Upper lobe of right lung (tissue), 1 donor: ENCODE measurements at regions not wholly inside any gene's neighbourhood (a gene's known extent, or its start where the extent isn't known, plus 50 kb on each side); places are given as distances from the start of the nearest gene placed in this dataset.
"Not testable (repeated sequence)": the region's sequence is repeated elsewhere in the genome, so short reads cannot be mapped to it uniquely, and the experiment has no call there.

Experiments used
- ATAC-seq: fragments of 200-7000 bp; cut with Tn5 transposase; one replicate; pipeline ENCODE4 v1.9.1; 2020; ENCODE audit warnings: mild to moderate bottlenecking, moderate library complexity
- DNase-seq: peaks from one replicate; pipeline ENCODE4 v3.0.0-alpha.2; 2020
- H3K27ac ChIP-seq: fragments of 200-600 bp; one replicate; pipeline ENCODE4 v1.8.0; 2022
- H3K27me3 ChIP-seq: fragments of 200-600 bp; one replicate; pipeline ENCODE4 v1.8.0; 2022; ENCODE audit warnings: mild to moderate bottlenecking
- H3K36me3 ChIP-seq: fragments of 200-600 bp; one replicate; pipeline ENCODE4 v1.8.0; 2022
- H3K4me1 ChIP-seq: fragments of 200-600 bp; one replicate; pipeline ENCODE4 v1.8.0; 2022
- H3K4me3 ChIP-seq: fragments of 200-600 bp; one replicate; pipeline ENCODE4 v1.8.0; 2022; ENCODE audit warnings: mild to moderate bottlenecking
- H3K9me3 ChIP-seq: fragments of 200-600 bp; one replicate; pipeline ENCODE4 v1.8.0; 2022
- CTCF ChIP-seq: fragments of 200-600 bp; IDR thresholded peaks from one replicate; pipeline ENCODE4 v1.8.0; 2022; ENCODE audit warnings: antibody characterized with exemption
- intact Hi-C: fragments of 100-400 bp; cut with DNase I; formaldehyde crosslinking; loops from one replicate; pipeline ENCODE4 v1.11.0; 2022
- donor health status: DM: no; HTN: yes; CAD: no; lungs with severe emphysema.

GRCh38 chr14:106377432-106377831 is 851.0 kb downstream of the TMEM121 start:
- no peak for DNase-seq
- intact Hi-C loops, result no loop called here
- Histone ChIP-seq H3K27ac (no peak overlapping the region), H3K4me1 (no peaks in the 10 kb centered on the region), H3K36me3 (no peaks in the 10 kb centered on the region), H3K4me3 (no peak overlapping the region), H3K27me3 (peaks cover 15% of the 10 kb centered on the region), H3K9me3 (no peaks in the 10 kb centered on the region)
- no peak for ATAC-seq
- no peak for TF ChIP-seq CTCF

- Histone ChIP-seq H3K9me3 (no peaks in the 10 kb centered on the region), H3K27me3 (peaks cover 23% of the 10 kb centered on the region), H3K4me3 (no peak overlapping the region), H3K27ac (no peak overlapping the region), H3K36me3 (no peaks in the 10 kb centered on the region), H3K4me1 (no peaks in the 10 kb centered on the region)
- DNase-seq (no peak), ATAC-seq (peak; percentile 56)
- peak; percentile 27 for TF ChIP-seq CTCF
- intact Hi-C loops, result no loop called here
Observed at GRCh38 chr14:106378191-106378590, 851.8 kb downstream of the TMEM121 start.

- TF ChIP-seq CTCF, result no peak
- ATAC-seq, result no peak
- intact Hi-C loops, result no loop called here
Observed at GRCh38 chr14:106380740-106381139, 854.4 kb downstream of the TMEM121 start.

DNA sequence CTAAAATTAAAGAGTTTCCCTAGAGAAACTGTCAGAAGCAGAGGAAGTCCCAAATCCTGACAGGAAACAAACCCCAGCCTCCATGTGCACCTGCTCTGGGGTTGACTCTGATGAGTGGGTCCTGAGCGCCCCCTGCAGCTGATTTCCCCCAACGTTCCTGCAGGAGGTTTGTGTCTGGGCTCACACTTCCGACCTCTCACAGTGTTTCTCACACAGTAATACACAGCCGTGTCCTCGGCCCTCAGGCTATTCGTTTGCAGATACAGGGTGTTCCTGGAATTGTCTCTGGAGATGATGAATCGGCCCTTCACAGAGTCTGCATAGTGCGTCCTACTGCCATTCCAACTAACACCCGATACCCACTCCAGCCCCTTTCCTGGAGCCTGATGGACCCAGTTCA is 862.8 kb downstream of the TMEM121 start:
- H3K36me3 ChIP-seq, H3K9me3 ChIP-seq, H3K4me1 ChIP-seq, H3K27me3 ChIP-seq, H3K27ac ChIP-seq, DNase-seq, H3K4me3 ChIP-seq, ATAC-seq, intact Hi-C loops: not testable (repeated sequence)

More at GRCh38 chr14:106380740-106381139, 854.4 kb downstream of the TMEM121 start:
- Histone ChIP-seq H3K27ac (no peak overlapping the region), H3K36me3 (no peaks in the 10 kb centered on the region), H3K27me3 (peaks cover 29% of the 10 kb centered on the region), H3K9me3 (no peaks in the 10 kb centered on the region), H3K4me1 (no peaks in the 10 kb centered on the region), H3K4me3 (no peak overlapping the region)
- DNase-seq, result no peak

- DNase-seq, result no peak
- TF ChIP-seq CTCF, result no peak
- no peaks in the 10 kb centered on the region for H3K36me3 ChIP-seq
- no peak overlapping the region for H3K27ac ChIP-seq
- no peaks in the 10 kb centered on the region for H3K4me1 ChIP-seq
- H3K4me3 ChIP-seq, result no peak overlapping the region
- ATAC-seq, result no peak
- no peaks in the 10 kb centered on the region for H3K9me3 ChIP-seq
- H3K27me3 ChIP-seq, result no peaks in the 10 kb centered on the region
- intact Hi-C loops, result no loop called here
Observed at GRCh38 chr14:106390401-106390800, 864.0 kb downstream of the TMEM121 start.

GRCh38 chr14:106390947-106391346 is 864.6 kb downstream of the TMEM121 start:
- H3K27ac ChIP-seq, result no peak overlapping the region
- no peaks in the 10 kb centered on the region for H3K36me3 ChIP-seq
- intact Hi-C loops, result no loop called here
- H3K4me3 ChIP-seq, result no peak overlapping the region
- no peaks in the 10 kb centered on the region for H3K4me1 ChIP-seq
- ATAC-seq (no peak), DNase-seq (no peak)
- no peaks in the 10 kb centered on the region for H3K9me3 ChIP-seq
- no peak for TF ChIP-seq CTCF
- no peaks in the 10 kb centered on the region for H3K27me3 ChIP-seq
